Caco-2 (cell line): ENCODE measurements at regions not wholly inside any gene's neighbourhood (a gene's known extent, or its start where the extent isn't known, plus 50 kb on each side); places are given as distances from the start of the nearest gene placed in this dataset.

Experiments
- BruUV-seq: library from RNA; stranded (reverse); fragments of 400-500 nt; replicated peaks from 2 replicates; lab custom pipeline; 2021; lab: Mats Ljungman, UMichigan
- CTCF ChIA-PET: fragments of 300-600 bp; sonication (Branson Sonifier 250); formaldehyde crosslinking; loops from one replicate; lab custom pipeline; 2022; ENCODE audit warnings: antibody characterized with exemption; lab: Charles Lee
- POLR2A ChIA-PET: fragments of 300-600 bp; sonication (Branson Sonifier 250); formaldehyde crosslinking; loops from one replicate; lab custom pipeline; 2022; ENCODE audit warnings: antibody characterized with exemption; lab: Charles Lee
- DNase-seq, 2 experiments: peaks; one replicate each; pipeline versions ENCODE4 v3.0.0 to v3.0.0-alpha.2; 2020 to 2022
- H3K27me3 ChIP-seq: replicated peaks from 2 replicates; pipeline ENCODE4 v1.6.0; 2011; ENCODE audit warnings: low read length; ENCODE audit not compliant: control insufficient read depth, insufficient read depth
- H3K36me3 ChIP-seq: 2 replicates; pipeline ENCODE4 v1.5.1; 2011; ENCODE audit warnings: low read length; ENCODE audit not compliant: control insufficient read depth, insufficient read depth
- H3K4me1 ChIP-seq: fragments of 250-450 bp; sonication (Bioruptor Pico); 2 replicates; pipeline ENCODE4 v1.5.1; 2020; ENCODE audit warnings: mild to moderate bottlenecking
- H3K4me3 ChIP-seq: 2 replicates; pipeline ENCODE4 v1.5.1; 2011; ENCODE audit warnings: low read depth, mild to moderate bottlenecking, control low read depth, low read length
- H3K9me3 ChIP-seq: fragments of 250-450 bp; sonication (Bioruptor Pico); 2 replicates; pipeline ENCODE4 v1.5.1; 2020; ENCODE audit warnings: mild to moderate bottlenecking, moderate library complexity
- H3K27ac Mint-ChIP-seq: one replicate; pipeline ENCODE4 v1.8.0; 2022; ENCODE audit warnings: mixed read lengths; ENCODE audit not compliant: unreplicated experiment
- H3K27me3 Mint-ChIP-seq: one replicate; pipeline ENCODE4 v1.8.0; 2022; ENCODE audit warnings: mixed read lengths; ENCODE audit not compliant: insufficient read depth, unreplicated experiment
- H3K36me3 Mint-ChIP-seq: one replicate; pipeline ENCODE4 v1.8.0; 2022; ENCODE audit warnings: mild to moderate bottlenecking, mixed read lengths; ENCODE audit not compliant: insufficient read depth, unreplicated experiment
- H3K4me1 Mint-ChIP-seq: one replicate; pipeline ENCODE4 v1.8.0; 2022; ENCODE audit warnings: low read depth, mixed read lengths; ENCODE audit not compliant: unreplicated experiment
- H3K4me3 Mint-ChIP-seq: one replicate; pipeline ENCODE4 v1.8.0; 2022; ENCODE audit warnings: mild to moderate bottlenecking, moderate library complexity, mixed read lengths; ENCODE audit not compliant: unreplicated experiment
- H3K9me3 Mint-ChIP-seq: one replicate; pipeline ENCODE4 v1.8.0; 2022; ENCODE audit warnings: mixed read lengths; ENCODE audit not compliant: unreplicated experiment
- intact Hi-C: fragments of 100-400 bp; cut with micrococcal nuclease; formaldehyde crosslinking; loops from one replicate; pipeline ENCODE4 v1.10.0; 2022; ENCODE audit not compliant: unreplicated experiment
- TF ChIP-seq, protein P1 (sequence below), 2 experiments: fragments of 200-600 bp in 1 of 2; IDR thresholded peaks; 1 replicate in 1 of 2; 2 replicates in 1 of 2; pipeline versions ENCODE4 v1.5.1 to v1.8.0; 2011 to 2022; ENCODE audit warnings: antibody characterized with exemption in 1 of 2, control low read depth in 1 of 2, inconsistent platforms in 1 of 2, low read depth in 1 of 2, low read length in 1 of 2, mild to moderate bottlenecking in 1 of 2, moderate library complexity in 1 of 2; ENCODE audit not compliant: insufficient read depth in 1 of 2, severe bottlenecking in 1 of 2, unreplicated experiment in 1 of 2

- no peaks in the 10 kb centered on the region for H3K27me3 ChIP-seq
- Mint-ChIP-seq H3K4me1 (no peaks in the 10 kb centered on the region), H3K4me3 (no peak overlapping the region), H3K27me3 (no peaks in the 10 kb centered on the region), H3K27ac (no peak overlapping the region), H3K36me3 (no peaks in the 10 kb centered on the region), H3K9me3 (no peaks in the 10 kb centered on the region)
- POLR2A ChIA-PET, result no interaction called here
- intact Hi-C loops, result no loop called here
- no peaks in the 10 kb centered on the region for H3K4me1 ChIP-seq
- peak in 1 of 2 experiments; percentile 41 for DNase-seq
- no TSS peak for BruUV-seq
- TF ChIP-seq, protein P1, sequence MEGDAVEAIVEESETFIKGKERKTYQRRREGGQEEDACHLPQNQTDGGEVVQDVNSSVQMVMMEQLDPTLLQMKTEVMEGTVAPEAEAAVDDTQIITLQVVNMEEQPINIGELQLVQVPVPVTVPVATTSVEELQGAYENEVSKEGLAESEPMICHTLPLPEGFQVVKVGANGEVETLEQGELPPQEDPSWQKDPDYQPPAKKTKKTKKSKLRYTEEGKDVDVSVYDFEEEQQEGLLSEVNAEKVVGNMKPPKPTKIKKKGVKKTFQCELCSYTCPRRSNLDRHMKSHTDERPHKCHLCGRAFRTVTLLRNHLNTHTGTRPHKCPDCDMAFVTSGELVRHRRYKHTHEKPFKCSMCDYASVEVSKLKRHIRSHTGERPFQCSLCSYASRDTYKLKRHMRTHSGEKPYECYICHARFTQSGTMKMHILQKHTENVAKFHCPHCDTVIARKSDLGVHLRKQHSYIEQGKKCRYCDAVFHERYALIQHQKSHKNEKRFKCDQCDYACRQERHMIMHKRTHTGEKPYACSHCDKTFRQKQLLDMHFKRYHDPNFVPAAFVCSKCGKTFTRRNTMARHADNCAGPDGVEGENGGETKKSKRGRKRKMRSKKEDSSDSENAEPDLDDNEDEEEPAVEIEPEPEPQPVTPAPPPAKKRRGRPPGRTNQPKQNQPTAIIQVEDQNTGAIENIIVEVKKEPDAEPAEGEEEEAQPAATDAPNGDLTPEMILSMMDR (IDR thresholded peaks at IDR 0.05; ENCODE audit: insufficient read depth in 1 of 2, low read depth in 1 of 2, low read length in 1 of 2, severe bottlenecking in 1 of 2, unreplicated experiment in 1 of 2), result no peak
- H3K36me3 ChIP-seq, result no peaks in the 10 kb centered on the region
- CTCF ChIA-PET, result no interaction called here
- H3K9me3 ChIP-seq, result no peaks in the 10 kb centered on the region
- no peak overlapping the region for H3K4me3 ChIP-seq
Observed at GRCh38 chr2:14535156-14535555, 97.4 kb upstream of the LRATD1 start.

DNA sequence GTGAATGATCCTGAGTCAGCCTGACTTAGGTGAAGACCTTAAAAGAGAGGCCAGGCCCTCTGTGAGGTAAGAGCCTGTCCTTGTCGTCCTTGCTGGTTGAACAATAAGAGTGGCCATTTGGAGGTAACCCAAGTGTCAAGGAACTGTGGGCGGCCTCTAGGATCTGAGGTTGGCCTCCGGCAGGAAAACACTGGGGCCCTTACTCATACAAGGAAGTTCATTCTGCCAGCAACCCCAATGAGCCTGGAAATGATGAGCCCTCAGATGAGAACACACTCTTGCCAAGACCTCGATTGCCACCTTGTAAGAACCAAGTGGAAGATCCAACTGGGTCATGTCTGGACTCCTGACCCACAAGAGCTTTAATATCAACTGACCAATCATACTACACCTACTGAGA lies 95.5 kb upstream of the LRATD1 start:
- Histone ChIP-seq H3K27me3 (no peaks in the 10 kb centered on the region), H3K9me3 (no peaks in the 10 kb centered on the region), H3K4me3 (no peak overlapping the region), H3K4me1 (no peaks in the 10 kb centered on the region), H3K36me3 (no peaks in the 10 kb centered on the region)
- intact Hi-C loops, result no loop called here
- TF ChIP-seq, protein P1 (IDR thresholded peaks at IDR 0.05; ENCODE audit: insufficient read depth in 1 of 2, low read depth in 1 of 2, low read length in 1 of 2, severe bottlenecking in 1 of 2, unreplicated experiment in 1 of 2), result no peak
- CTCF ChIA-PET, result no interaction called here
- Mint-ChIP-seq H3K4me3 (no peak overlapping the region), H3K36me3 (no peaks in the 10 kb centered on the region), H3K4me1 (no peaks in the 10 kb centered on the region), H3K27ac (no peak overlapping the region), H3K27me3 (no peaks in the 10 kb centered on the region), H3K9me3 (no peaks in the 10 kb centered on the region)
- no TSS peak for BruUV-seq
- DNase-seq, result no peak
- POLR2A ChIA-PET, result no interaction called here

DNA sequence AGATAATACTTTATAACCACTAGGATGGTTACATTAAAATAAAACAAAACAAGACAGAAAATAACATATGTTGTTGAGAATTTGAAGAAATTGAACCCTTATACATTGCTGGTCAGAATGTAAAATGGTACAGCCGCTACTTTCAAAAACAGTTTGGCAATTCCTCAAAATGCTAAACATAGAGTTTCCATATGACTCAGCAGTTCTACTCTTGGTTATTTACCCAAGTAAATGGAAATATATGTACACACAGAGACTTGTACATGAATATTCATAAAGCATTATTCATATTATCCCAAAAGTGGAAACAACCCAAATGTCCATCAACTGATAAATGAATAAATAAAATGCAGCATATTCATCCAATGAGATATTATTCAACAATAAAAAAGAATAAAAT lies 92.5 kb upstream of the LRATD1 start:
- Histone ChIP-seq H3K9me3 (no peaks in the 10 kb centered on the region), H3K36me3 (no peaks in the 10 kb centered on the region), H3K4me1 (no peaks in the 10 kb centered on the region), H3K27me3 (no peaks in the 10 kb centered on the region), H3K4me3 (no peak overlapping the region)
- TF ChIP-seq, protein P1 (IDR thresholded peaks at IDR 0.05; ENCODE audit: insufficient read depth in 1 of 2, low read depth in 1 of 2, low read length in 1 of 2, severe bottlenecking in 1 of 2, unreplicated experiment in 1 of 2), result no peak
- no peak overlapping the region for H3K27ac Mint-ChIP-seq
- BruUV-seq, result no TSS peak
- no peak for DNase-seq
- H3K4me1 Mint-ChIP-seq, result no peaks in the 10 kb centered on the region
- H3K27me3 Mint-ChIP-seq, result no peaks in the 10 kb centered on the region
- POLR2A ChIA-PET, result no interaction called here
- H3K36me3 Mint-ChIP-seq, result no peaks in the 10 kb centered on the region
- no peak overlapping the region for H3K4me3 Mint-ChIP-seq
- CTCF ChIA-PET, result no interaction called here
- H3K9me3 Mint-ChIP-seq, result no peaks in the 10 kb centered on the region
- intact Hi-C loops, result no loop called here
